SU-DHL-6 (cell line): ENCODE measurements at regions not wholly inside any gene's neighbourhood (a gene's known extent, or its start where the extent isn't known, plus 50 kb on each side); places are given as distances from the start of the nearest gene placed in this dataset.

Source experiments
- H2AFZ ChIP-seq: fragments of 200-600 bp; sonication (generic); 2 replicates; pipeline ENCODE4 v1.6.1; 2014; ENCODE audit warnings: low read depth, mild to moderate bottlenecking, moderate library complexity, mixed read lengths, antibody characterized with exemption, low read length; ENCODE audit not compliant: severe bottlenecking
- H3F3A ChIP-seq: fragments of 200-600 bp; shearing (Covaris generic); 2 replicates; pipeline ENCODE4 v1.6.0; 2016; ENCODE audit warnings: antibody characterized with exemption, mild to moderate bottlenecking; ENCODE audit not compliant: insufficient read depth
- H3K27ac ChIP-seq: fragments of 200-600 bp; sonication (generic); 2 replicates; pipeline ENCODE4 v1.5.1; 2016; ENCODE audit warnings: low read depth, mild to moderate bottlenecking, low read length, moderate library complexity, mixed read lengths
- H3K27me3 ChIP-seq: fragments of 200-600 bp; sonication (generic), shearing (Covaris generic); 2 replicates; pipeline ENCODE4 v1.6.0; 2014; ENCODE audit warnings: mild to moderate bottlenecking, low read length
- H3K36me3 ChIP-seq: fragments of 200-600 bp; sonication (generic); 2 replicates; pipeline ENCODE4 v1.6.1; 2014; ENCODE audit warnings: mild to moderate bottlenecking, low read length, mixed read lengths
- H3K4me2 ChIP-seq: fragments of 300-600, 200-600 bp; shearing (Covaris generic), sonication (generic); 2 replicates; pipeline ENCODE4 v1.6.0; 2014; ENCODE audit warnings: low read length, low read depth, mild to moderate bottlenecking; ENCODE audit not compliant: poor library complexity, severe bottlenecking
- H3K4me3 ChIP-seq: fragments of 200-600 bp; sonication (generic); 2 replicates; pipeline ENCODE4 v1.5.1; 2014; ENCODE audit warnings: antibody characterized with exemption, low read length, mild to moderate bottlenecking, mixed read lengths; ENCODE audit not compliant: insufficient read depth, poor library complexity, severe bottlenecking
- H3K79me2 ChIP-seq: fragments of 200-600 bp; sonication (generic); 2 replicates; pipeline ENCODE4 v1.6.1; 2014; ENCODE audit warnings: mild to moderate bottlenecking, low read length, moderate library complexity; ENCODE audit not compliant: insufficient read depth
- H3K9ac ChIP-seq: fragments of 200-600 bp; sonication (generic); 2 replicates; pipeline ENCODE4 v1.7.0; 2014; ENCODE audit warnings: mild to moderate bottlenecking, low read length
- H3K9me2 ChIP-seq: fragments of 200-600 bp; sonication (generic); replicated peaks from 2 replicates; pipeline ENCODE4 v1.6.1; 2014; ENCODE audit warnings: low read length; ENCODE audit not compliant: insufficient read depth
- H3K9me3 ChIP-seq: fragments of 200-600 bp; sonication (generic); 2 replicates; pipeline ENCODE4 v1.6.1; 2014; ENCODE audit warnings: low read length, mixed read lengths; ENCODE audit not compliant: insufficient read depth
- H4K20me1 ChIP-seq: fragments of 200-600 bp; sonication (generic); 2 replicates; pipeline ENCODE4 v1.6.1; 2014; ENCODE audit warnings: low read depth, mild to moderate bottlenecking, antibody characterized with exemption, low read length, moderate library complexity, mixed read lengths
- EZH2phosphoT487 ChIP-seq: fragments of 200-600 bp; sonication (generic), shearing (Covaris generic); conservative IDR thresholded peaks from 2 replicates; pipeline ENCODE4 v1.6.1; 2018; ENCODE audit warnings: mild to moderate bottlenecking, antibody characterized with exemption, low read length, moderate library complexity, mixed read lengths
- TF ChIP-seq, protein P1 (sequence below): fragments of 200-600 bp; sonication (generic); IDR thresholded peaks from one replicate; pipeline ENCODE4 v1.5.1; 2017; ENCODE audit warnings: antibody characterized with exemption, mild to moderate bottlenecking, low read length, moderate library complexity; ENCODE audit not compliant: insufficient read depth, poor library complexity, severe bottlenecking

DNA sequence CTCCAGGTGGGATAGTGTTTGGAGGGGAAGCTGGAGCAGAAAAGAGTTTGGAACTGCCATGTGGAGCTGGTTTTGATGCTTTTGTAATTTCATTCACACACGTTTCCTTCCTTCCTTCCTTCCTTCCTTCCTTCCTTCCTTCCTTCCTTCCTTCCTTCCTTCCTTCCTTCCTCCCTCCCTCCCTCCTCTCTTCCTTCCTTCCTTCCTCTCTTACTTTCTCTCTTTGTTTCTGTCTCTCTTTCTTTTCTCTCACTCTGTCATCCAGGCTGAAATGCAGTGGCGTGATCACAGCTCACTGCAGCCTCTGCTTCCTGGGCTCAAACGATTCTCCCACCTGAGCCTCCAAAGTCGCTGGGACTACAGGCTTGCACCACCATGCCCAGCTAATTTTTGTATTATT, 168.0 kb upstream of the ARID2 start:
- Histone ChIP-seq H3F3A (no peaks in the 10 kb centered on the region), H3K9ac (no peak overlapping the region), H3K79me2 (no peaks in the 10 kb centered on the region), H2AFZ (no peak overlapping the region), H3K36me3 (no peaks in the 10 kb centered on the region), H4K20me1 (no peaks in the 10 kb centered on the region), H3K27me3 (no peaks in the 10 kb centered on the region), H3K9me2 (no peaks in the 10 kb centered on the region), H3K9me3 (no peaks in the 10 kb centered on the region), H3K4me3 (no peak overlapping the region), H3K27ac (no peak overlapping the region), H3K4me2 (no peak overlapping the region)
- TF ChIP-seq, protein P1, sequence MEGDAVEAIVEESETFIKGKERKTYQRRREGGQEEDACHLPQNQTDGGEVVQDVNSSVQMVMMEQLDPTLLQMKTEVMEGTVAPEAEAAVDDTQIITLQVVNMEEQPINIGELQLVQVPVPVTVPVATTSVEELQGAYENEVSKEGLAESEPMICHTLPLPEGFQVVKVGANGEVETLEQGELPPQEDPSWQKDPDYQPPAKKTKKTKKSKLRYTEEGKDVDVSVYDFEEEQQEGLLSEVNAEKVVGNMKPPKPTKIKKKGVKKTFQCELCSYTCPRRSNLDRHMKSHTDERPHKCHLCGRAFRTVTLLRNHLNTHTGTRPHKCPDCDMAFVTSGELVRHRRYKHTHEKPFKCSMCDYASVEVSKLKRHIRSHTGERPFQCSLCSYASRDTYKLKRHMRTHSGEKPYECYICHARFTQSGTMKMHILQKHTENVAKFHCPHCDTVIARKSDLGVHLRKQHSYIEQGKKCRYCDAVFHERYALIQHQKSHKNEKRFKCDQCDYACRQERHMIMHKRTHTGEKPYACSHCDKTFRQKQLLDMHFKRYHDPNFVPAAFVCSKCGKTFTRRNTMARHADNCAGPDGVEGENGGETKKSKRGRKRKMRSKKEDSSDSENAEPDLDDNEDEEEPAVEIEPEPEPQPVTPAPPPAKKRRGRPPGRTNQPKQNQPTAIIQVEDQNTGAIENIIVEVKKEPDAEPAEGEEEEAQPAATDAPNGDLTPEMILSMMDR = no peak
- TF ChIP-seq EZH2phosphoT487 = no peak

DNA sequence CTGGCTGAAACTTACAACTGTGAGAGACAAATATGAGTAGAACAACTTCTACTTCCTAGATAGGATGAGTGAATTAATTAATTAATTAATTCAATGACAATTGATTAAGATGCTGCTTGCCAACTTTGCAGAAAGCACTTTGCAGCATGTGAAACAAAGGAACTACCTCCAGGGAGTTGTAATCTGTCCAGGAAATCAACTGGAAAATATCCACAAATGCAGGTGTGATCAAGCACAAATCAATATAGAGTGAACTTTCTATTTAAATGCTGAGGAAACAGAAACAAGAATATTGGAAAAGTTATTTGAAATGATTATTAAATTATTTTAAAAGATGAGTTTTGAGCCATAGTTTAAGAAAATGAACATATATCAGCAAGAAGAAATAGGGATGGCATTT, 163.9 kb upstream of the ARID2 start:
- Histone ChIP-seq H3F3A (no peaks in the 10 kb centered on the region), H3K9ac (no peak overlapping the region), H3K27me3 (no peaks in the 10 kb centered on the region), H2AFZ (no peak overlapping the region), H3K27ac (no peak overlapping the region), H3K9me2 (no peaks in the 10 kb centered on the region), H3K4me2 (no peak overlapping the region), H4K20me1 (no peaks in the 10 kb centered on the region), H3K36me3 (no peaks in the 10 kb centered on the region), H3K4me3 (no peak overlapping the region), H3K79me2 (no peaks in the 10 kb centered on the region), H3K9me3 (no peaks in the 10 kb centered on the region)
- TF ChIP-seq, protein P1 = no peak
- no peak for TF ChIP-seq EZH2phosphoT487

- Histone ChIP-seq H4K20me1 (no peaks in the 10 kb centered on the region), H3F3A (no peaks in the 10 kb centered on the region), H3K9me2 (no peaks in the 10 kb centered on the region), H3K27ac (no peak overlapping the region), H3K36me3 (no peaks in the 10 kb centered on the region), H3K4me3 (no peak overlapping the region), H3K79me2 (no peaks in the 10 kb centered on the region), H3K27me3 (no peaks in the 10 kb centered on the region), H2AFZ (no peak overlapping the region), H3K4me2 (no peak overlapping the region), H3K9ac (no peak overlapping the region), H3K9me3 (no peaks in the 10 kb centered on the region)
- TF ChIP-seq, protein P1 = no peak
- TF ChIP-seq EZH2phosphoT487 = no peak
Measured at GRCh38 chr12:45566257-45566656, 163.2 kb upstream of the ARID2 start.
